Middle frontal gyrus (tissue), 1 donor: ENCODE measurements at regions not wholly inside any gene's neighbourhood (a gene's known extent, or its start where the extent isn't known, plus 50 kb on each side); places are given as distances from the start of the nearest gene placed in this dataset.
"Not testable (repeated sequence)": the region's sequence is repeated elsewhere in the genome, so short reads cannot be mapped to it uniquely, and the experiment has no call there.

Experiments used
- DNase-seq: peaks from one replicate; pipeline ENCODE4 v3.0.0-alpha.2; 2015; ENCODE audit warnings: low spot score; ENCODE audit errors: extremely low spot score

DNA sequence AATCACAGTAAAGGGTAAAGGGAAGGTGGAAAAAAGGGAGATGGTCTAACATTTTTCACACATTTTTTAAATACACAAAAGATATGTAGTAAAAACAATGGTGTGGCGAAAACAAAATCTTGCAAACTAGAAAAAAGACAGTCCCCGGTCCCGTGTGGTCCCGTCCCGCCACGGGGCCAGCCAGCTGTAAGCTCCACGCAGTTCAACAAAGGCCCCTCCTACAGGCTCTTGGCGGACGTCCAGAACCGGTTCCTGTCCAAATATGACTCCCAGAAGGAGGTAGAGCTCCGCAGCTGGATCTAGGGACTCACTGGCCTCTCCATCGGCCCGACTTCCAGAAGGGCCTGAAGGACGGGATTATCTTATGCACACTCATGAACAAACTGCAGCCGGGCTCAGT lies 216.9 kb downstream of the POTED start:
- DNase-seq: not testable (repeated sequence)

DNA sequence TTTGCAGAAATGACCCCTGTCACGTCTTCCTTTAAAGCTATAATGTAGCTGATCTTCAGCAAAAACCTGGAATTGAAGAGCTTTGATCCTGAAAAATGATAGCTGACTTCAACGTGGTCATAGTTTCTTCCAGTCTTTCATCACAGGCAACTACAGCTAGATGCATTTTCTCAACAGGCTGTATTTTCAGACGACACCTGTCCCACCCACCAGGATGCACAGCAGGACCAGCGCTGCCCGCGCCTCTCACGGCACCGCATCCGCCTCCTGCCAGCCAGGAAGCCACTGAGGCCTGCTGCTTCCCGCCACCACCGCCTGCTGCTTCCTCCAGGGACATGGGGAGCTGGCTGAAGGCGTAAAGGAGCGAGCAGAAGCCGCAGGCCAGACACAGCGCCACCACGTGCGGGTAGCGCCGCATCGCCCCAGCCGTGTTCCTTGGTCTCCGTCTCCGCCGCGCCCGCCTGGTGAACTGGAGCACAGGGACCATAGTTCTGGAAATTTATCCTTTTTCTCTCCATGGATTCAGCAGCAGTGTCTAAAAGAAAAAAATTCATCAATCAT lies 215.7 kb downstream of the POTED start:
- not testable (repeated sequence) for DNase-seq

DNA sequence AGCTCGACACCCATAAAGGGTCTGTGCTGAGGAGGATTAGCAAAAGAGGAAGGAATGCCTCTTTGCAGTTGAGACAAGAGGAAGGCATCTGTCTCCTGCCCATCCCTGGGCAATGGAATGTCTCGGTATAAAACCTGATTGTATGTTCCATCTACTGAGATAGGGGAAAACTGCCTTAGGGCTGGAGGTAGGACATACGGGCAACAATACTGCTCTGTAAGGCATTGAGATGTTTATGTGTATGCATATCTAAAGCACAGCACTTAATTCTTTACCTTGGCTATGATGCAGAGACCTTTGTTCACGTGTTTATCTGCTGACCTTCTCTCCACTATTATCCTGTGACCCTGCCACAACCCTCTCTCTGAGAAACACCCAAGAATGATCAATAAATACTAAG lies 210.7 kb downstream of the POTED start:
- not testable (repeated sequence) for DNase-seq

DNA sequence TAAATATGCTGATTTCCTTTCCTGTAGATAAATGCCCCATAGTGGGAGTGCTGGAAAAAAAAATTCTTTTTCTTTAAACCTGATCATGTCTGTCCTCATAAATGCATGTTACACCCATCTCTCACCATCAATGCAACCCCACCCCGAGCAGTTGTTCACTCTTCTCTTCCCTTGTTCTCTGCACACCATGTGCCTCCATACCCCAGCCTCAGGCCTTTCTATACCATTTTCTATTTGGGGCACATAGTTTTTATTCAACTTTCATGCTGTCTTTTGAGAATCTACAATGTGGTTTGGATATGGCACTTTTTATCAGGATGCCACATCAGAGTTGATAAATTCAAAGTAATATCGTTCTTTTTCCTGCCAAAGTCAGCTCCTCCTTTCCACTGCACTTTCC lies 202.6 kb downstream of the POTED start:
- DNase-seq: not testable (repeated sequence)

DNA sequence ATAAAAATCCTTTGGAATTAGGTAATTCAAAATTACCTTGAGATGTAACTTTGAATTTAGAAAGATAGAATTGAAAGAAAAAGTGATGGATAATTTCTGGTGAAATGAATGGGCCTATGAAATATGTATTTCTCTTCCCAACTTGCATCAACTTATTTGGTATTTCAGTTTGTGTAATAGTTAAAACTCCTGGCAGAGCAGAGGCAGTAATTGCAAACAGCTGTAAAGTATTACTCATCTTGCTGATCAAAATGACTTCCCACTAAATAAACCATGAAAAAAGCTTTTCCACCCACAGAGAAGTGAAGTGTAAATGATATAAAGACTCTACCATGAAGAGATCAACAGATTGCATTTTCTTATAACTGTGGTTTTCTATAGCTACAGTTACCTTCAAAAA lies 201.0 kb downstream of the POTED start:
- not testable (repeated sequence) for DNase-seq

DNA sequence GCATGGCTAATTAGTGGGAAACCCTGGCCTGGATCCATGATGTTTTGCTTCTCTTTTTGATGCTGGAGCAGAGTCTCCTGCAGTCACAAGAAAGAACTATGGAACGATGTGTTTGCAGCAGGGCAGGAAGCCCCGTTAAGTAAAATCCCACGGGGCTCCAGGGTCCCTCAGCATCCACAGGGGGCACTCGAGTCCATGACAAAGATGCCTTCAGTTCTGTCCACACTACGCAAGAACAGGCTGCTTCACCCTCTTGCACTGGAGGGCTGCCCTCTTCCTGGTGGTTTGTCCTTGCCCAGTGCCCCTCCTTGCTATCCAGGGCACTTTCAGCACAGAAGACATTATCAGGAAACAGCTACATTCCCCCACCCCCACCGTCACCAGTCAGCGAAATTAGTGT lies 196.9 kb downstream of the POTED start:
- not testable (repeated sequence) for DNase-seq

DNA sequence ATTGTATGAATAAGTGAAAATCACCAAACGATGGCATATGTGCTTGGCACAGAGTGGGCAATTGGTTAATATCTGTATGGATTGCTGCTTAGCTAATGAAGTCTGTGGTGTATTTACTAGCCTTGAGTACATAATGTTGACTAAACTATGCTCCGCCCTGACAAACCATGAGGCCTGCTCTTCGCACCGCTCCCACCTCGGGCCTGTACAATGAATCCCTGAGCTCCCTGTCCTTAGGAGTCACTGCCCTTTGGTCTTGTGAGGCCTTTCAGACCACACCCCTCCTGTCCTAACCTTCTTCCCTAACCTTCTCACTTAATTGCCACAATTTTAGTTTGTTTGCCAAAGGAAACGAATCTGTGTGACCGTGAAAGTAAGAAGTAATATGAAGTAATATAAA lies 193.2 kb downstream of the POTED start:
- DNase-seq: not testable (repeated sequence)
